Adrenal gland (tissue), 9 donors: ENCODE measurements at regions not wholly inside any gene's neighbourhood (a gene's known extent, or its start where the extent isn't known, plus 50 kb on each side); places are given as distances from the start of the nearest gene placed in this dataset.

Source experiments
- DNase-seq, 7 donors: peaks; one replicate each; pipeline ENCODE4 v3.0.0-alpha.2; 2019 to 2020
- H3K27ac ChIP-seq, 5 donors: fragments of 200-600 bp; sonication (generic) in 4 of 5; 1 replicate in 3 of 5; 2 replicates in 2 of 5; pipeline versions ENCODE4 v1.5.1 to v1.8.0; 2016 to 2020; ENCODE audit warnings: mild to moderate bottlenecking in 1 of 5
- H3K27me3 ChIP-seq: fragments of 200-600 bp; 2 replicates; pipeline ENCODE4 v1.8.0; 2021
- H3K36me3 ChIP-seq, 2 donors: fragments of 200-600 bp; replicated peaks in 1 of 2; 1 replicate in 1 of 2; 2 replicates in 1 of 2; pipeline versions ENCODE4 v1.5.1 to v1.8.0; 2018 to 2022
- H3K4me1 ChIP-seq, 2 donors: fragments of 200-600 bp; replicated peaks in 1 of 2; 1 replicate in 1 of 2; 2 replicates in 1 of 2; pipeline versions ENCODE4 v1.5.1 to v1.8.0; 2018 to 2021
- H3K4me3 ChIP-seq, 4 donors: fragments of 200-600 bp; sonication (generic) in 3 of 4; one replicate each; pipeline ENCODE4 v1.5.1; 2016 to 2018
- H3K9me3 ChIP-seq, 3 donors: fragments of 200-600 bp; sonication (generic) in 1 of 3; replicated peaks in 1 of 3; 1 replicate in 2 of 3; 2 replicates in 1 of 3; pipeline versions ENCODE4 v1.5.1 to v1.8.0; 2016 to 2021
- POLR2A ChIP-seq, 2 donors: fragments of 450-650 bp; IDR thresholded peaks; one replicate each; pipeline ENCODE4 v1.6.1; 2017; ENCODE audit warnings: antibody characterized with exemption in 2 of 2, mild to moderate bottlenecking in 2 of 2, moderate library complexity in 1 of 2
- WGBS, 4 donors: extraction: QIAGEN DNeasy Blood & Tissue Kit in 2 of 4; methylation state at CpG; one replicate each; pipeline versions ENCODE4 v1.1.5 to v1.1.7; 2013 to 2017; 5-methylcytosine and 5-hydroxymethylcytosine counted together
- intact Hi-C, 2 donors: fragments of 100-400 bp; cut with DNase I; formaldehyde crosslinking; loops; one replicate each; pipeline versions ENCODE4 v1.14.1 to v1.15.0; 2022 to 2023
- TF ChIP-seq, protein P1 (sequence below), 6 experiments: fragments of 450-650 bp in 4 of 6; fragments of 200-600 bp in 2 of 6; sonication (generic) in 1 of 6; IDR thresholded peaks; 1 replicate in 5 of 6; 2 replicates in 1 of 6; pipeline versions ENCODE4 v1.5.1 to v1.8.0; 2016 to 2021; ENCODE audit warnings: antibody characterized with exemption in 6 of 6, mild to moderate bottlenecking in 2 of 6, moderate library complexity in 1 of 6
- donor health status: healthy with polysubstance abuse.
- donor health status: Bipolar disorder and iron deficiency.
- donor health status: DM: yes; HTN: yes; CAD: no.
- donor health status: DM: no; HTN: no; CAD: no.
- donor health status: DM: no; HTN: no; CAD: no.

DNA sequence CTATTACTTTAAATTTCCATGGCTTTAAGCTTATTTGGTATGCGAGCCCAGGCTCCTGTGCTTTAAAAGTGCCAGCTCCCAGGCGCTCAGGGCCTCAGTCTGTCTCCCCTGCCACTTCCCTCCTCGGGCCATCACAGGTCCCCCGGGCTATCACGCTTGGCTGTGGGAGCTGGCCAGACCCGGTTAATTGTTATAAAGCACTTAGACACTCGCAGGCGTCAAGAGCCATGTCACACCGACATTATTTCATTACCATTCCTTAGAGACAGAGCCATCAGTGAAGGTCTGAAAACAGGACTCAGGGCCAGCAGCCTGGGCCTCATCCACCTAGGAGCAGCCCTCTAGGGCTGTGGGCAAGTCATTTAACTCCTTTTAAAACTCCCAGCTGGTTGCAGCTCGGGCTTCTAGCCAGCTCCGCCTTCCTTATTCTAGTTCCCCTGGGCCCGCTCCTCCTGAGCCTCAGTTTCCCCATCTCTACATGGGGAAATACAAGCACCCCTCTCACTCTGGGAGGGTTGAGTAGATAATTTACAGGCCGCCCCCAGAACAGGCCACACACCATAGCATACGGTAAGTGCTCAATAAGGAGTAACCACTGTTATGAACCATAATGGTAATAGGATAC lies 99.0 kb downstream of the HMX1 start:
- intact Hi-C loops, result no loop called here

DNA sequence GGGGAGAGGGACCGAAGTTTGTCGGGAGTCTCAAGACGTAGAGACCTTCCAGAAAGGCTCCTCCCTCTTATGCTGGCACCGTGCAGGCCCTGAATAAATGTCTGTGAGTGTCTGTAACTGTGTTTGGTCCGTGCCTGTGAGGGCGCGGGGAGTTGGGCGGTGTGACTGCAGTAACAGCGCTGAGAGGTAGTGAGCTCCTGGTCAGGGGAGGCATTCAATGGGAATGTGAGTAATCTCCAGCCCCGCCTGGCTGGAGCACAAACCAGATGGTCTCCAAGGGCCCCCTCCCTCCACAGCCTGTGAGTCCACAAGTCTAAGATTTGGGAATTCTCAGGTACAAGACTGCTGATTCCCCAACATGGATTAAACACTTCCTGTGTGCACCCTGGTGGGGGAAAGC lies 100.0 kb downstream of the HMX1 start:
- Histone ChIP-seq H3K4me3 (no peak overlapping the region), H3K27ac (no peak overlapping the region), H3K4me1 (no peaks in the 10 kb centered on the region), H3K9me3 (no peaks in the 10 kb centered on the region), H3K27me3 (no peaks in the 10 kb centered on the region), H3K36me3 (no peaks in the 10 kb centered on the region)
- intact Hi-C loops, result no loop called here
- WGBS, 4 donors, result 56 to 90% (median 73%) methylated on average over 3 to 10 of the region's 10 CpGs
- DNase-seq, result no peak
- no peak for TF ChIP-seq POLR2A (IDR thresholded peaks at IDR 0.05)
- TF ChIP-seq, protein P1, sequence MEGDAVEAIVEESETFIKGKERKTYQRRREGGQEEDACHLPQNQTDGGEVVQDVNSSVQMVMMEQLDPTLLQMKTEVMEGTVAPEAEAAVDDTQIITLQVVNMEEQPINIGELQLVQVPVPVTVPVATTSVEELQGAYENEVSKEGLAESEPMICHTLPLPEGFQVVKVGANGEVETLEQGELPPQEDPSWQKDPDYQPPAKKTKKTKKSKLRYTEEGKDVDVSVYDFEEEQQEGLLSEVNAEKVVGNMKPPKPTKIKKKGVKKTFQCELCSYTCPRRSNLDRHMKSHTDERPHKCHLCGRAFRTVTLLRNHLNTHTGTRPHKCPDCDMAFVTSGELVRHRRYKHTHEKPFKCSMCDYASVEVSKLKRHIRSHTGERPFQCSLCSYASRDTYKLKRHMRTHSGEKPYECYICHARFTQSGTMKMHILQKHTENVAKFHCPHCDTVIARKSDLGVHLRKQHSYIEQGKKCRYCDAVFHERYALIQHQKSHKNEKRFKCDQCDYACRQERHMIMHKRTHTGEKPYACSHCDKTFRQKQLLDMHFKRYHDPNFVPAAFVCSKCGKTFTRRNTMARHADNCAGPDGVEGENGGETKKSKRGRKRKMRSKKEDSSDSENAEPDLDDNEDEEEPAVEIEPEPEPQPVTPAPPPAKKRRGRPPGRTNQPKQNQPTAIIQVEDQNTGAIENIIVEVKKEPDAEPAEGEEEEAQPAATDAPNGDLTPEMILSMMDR (IDR thresholded peaks at IDR 0.05), result no peak

More for the DNA sequence above, 99.0 kb downstream of the HMX1 start:
- TF ChIP-seq, protein P1 (IDR thresholded peaks at IDR 0.05), result no peak
- no peak for TF ChIP-seq POLR2A (IDR thresholded peaks at IDR 0.05)
- Histone ChIP-seq H3K4me3 (no peak overlapping the region), H3K4me1 (no peaks in the 10 kb centered on the region), H3K36me3 (no peaks in the 10 kb centered on the region), H3K9me3 (no peaks in the 10 kb centered on the region), H3K27ac (no peak overlapping the region), H3K27me3 (no peaks in the 10 kb centered on the region)
- DNase-seq, result no peak
- WGBS, 4 donors, result 63 to 79% (median 75%) methylated on average over 14 of the region's 14 CpGs

DNA sequence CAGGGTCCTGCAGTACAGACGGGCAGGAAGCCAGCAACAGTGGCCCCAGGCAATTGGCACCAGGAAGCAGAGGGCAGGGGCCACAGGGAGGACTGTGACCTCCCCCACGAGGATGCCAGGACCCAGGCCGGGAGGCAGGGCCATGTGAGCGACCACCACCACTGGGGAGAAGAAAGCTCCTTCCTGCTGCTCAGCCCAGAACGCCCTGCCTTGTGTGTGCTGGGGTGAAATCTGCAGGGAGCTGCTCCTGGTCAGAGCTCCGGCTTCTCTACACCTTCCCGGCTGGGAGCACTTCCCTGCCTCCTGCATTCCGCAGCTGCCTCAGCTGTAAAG lies 100.4 kb downstream of the HMX1 start:
- intact Hi-C loops, result no loop called here
- TF ChIP-seq POLR2A (IDR thresholded peaks at IDR 0.05), result no peak
- TF ChIP-seq, protein P1 (IDR thresholded peaks at IDR 0.05), result no peak
- WGBS, 4 donors, result 26 to 67% (median 43%) methylated on average over 3 to 8 of the region's 8 CpGs
- H3K4me3 ChIP-seq, result no peak overlapping the region
- H3K9me3 ChIP-seq, result no peaks in the 10 kb centered on the region
- H3K4me1 ChIP-seq, result no peaks in the 10 kb centered on the region
- DNase-seq, result no peak
- H3K27me3 ChIP-seq, result no peaks in the 10 kb centered on the region
- H3K36me3 ChIP-seq, result no peaks in the 10 kb centered on the region
- no peak overlapping the region for H3K27ac ChIP-seq

DNA sequence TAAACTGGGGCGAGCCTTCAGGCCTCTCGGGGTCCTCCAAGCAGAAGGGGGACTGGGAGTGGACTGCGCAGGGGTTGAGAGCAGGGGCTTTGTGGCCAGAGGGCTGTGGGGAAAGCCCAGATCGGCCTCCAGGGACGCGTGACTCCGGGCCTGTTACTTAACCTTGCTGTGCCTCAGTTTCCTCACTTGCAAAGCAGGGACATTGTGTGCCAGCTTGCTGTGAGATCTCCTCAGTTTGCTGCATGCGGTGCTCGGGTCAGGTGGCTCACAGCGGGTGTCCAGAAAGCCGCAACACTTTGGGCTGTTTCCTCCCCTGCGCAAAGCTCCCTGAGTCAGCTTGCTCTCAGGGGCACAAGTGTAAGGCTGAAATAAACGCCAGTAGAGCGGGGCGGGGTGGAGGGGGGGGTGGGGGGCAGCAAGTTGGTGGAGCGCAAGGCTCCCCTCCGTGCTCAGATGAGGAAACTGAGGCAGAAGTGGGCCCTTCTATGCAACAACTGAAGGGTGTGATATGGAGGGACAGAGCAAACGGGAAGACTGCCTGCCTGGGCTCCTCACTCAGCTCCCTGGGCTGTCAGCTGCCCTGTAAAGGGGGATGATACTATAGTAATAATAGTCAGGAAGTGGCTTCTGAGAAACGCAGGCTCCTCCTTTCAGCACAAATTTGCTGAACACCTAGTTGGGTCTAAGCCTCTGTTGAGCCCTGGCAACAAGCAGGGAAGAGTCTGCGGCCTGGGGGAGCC lies 101.0 kb downstream of the HMX1 start:
- 62 to 80% (median 68%) methylated on average over 15 to 20 of the region's 20 CpGs for WGBS, 4 donors
- no peak for DNase-seq

More for the DNA sequence above, 101.0 kb downstream of the HMX1 start:
- Histone ChIP-seq H3K27ac (no peak overlapping the region), H3K27me3 (no peaks in the 10 kb centered on the region), H3K9me3 (no peaks in the 10 kb centered on the region), H3K36me3 (no peaks in the 10 kb centered on the region), H3K4me3 (no peak overlapping the region), H3K4me1 (no peaks in the 10 kb centered on the region)
- intact Hi-C loops, result no loop called here
- TF ChIP-seq, protein P1 (IDR thresholded peaks at IDR 0.05), result no peak
- no peak for TF ChIP-seq POLR2A (IDR thresholded peaks at IDR 0.05)
